GM19328 (cell line): ENCODE measurements at regions not wholly inside any gene's neighbourhood (a gene's known extent, or its start where the extent isn't known, plus 50 kb on each side); places are given as distances from the start of the nearest gene placed in this dataset.

Experiments used
- ATAC-seq: cut with Tn5 transposase; IDR thresholded peaks from one replicate; pipeline ENCODE4 v1.9.1; 2021; ENCODE audit warnings: mild to moderate bottlenecking, moderate library complexity; ENCODE audit not compliant: unreplicated experiment

GRCh38 chr9:80223897-80224296, 652.1 kb downstream of the TLE4 start:
- ATAC-seq = no peak

DNA sequence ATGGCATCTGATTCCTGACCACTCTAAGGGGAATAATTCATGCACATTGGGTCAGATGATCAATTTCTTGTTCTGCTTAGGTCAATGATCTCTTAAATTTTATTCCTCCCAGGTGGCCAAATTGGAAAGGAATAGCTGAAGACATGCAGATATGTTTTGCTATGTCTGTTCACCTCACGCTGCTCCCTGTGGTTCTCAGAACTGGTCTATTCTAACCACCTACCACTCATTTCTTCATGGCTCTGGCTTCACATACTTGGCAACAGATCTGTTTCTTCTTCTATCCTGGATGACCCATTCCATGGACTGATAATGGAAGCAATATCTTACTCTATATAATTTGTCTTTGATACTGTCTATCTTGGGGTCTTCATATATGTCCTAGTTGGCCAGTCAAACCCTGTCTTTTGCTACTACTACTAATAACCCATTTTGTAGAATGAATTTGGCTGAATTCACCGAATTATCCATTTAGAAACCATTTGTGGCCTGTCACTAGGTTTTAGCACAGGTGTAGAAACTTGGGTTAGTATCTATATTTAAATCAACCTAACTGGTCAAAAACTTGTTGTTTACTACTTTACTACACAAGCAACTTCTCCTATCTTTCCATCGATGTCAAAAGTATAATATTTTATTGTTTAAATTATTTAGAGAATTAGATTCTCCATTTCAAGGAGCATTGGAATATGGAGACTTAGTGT, 650.9 kb downstream of the TLE4 start:
- no peak for ATAC-seq

- ATAC-seq = no peak
These were observed 646.6 kb downstream of the TLE4 start for GRCh38 chr9:80218328-80218727.

GRCh38 chr9:80213613-80214012, 641.8 kb downstream of the TLE4 start:
- ATAC-seq = no peak

- no peak for ATAC-seq
These were observed 636.9 kb downstream of the TLE4 start for GRCh38 chr9:80208696-80209095.

GRCh38 chr9:80204054-80204453, 632.3 kb downstream of the TLE4 start:
- no peak for ATAC-seq

DNA sequence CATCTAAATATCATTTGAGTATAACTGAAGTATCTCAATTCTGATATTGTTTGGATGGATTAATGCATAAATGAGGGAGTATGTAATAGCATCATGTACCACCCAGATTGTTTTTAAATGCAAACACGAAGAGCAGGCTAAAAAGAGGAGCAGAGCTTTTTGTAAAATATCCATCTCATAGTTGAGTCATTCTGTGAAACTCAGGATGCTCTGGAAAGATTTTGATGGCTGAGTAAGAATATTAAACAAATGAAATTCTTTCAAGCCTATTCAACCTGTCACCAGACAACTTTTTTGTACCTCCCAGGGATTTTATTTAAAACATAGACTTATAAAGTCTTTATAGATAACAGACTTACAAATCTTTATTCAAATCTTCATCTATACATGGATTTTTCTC, 625.9 kb downstream of the TLE4 start:
- no peak for ATAC-seq

DNA sequence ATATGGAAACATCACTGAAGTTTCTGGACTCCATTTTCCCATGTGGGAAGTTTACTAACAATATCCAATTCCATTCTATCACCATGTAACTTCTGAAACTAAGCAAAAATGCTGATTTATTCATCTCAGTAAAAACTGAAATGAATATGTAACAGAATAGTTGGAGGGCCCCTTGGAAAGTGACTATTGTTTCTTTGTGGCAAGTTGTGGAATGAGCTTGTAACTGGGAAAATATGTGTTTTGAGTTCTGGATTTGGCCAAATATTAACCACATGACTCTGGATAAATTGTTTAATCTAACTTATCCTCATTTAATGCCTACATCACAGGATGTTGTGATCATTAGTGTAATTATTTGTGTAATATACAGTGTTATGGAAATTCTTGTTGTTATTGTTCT, 619.3 kb downstream of the TLE4 start:
- ATAC-seq = no peak

DNA sequence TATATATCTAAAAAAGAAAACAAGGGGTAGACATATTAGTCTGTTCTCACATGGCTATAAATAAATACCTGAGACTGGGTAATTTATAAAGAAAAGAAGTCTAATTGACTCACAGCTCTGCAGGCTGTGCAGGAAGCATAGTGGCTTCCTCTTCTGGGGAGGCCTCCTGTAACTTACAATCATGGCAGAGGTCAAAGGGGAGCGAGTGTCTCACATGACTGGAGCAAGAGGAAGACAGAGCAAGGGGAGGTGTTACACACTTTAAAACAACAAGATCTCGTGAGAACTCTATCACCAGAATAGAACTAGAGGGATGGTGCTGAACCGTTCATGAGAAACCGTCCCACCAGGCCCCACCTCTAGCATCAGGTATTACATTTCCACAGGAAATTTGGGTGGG, 616.8 kb downstream of the TLE4 start:
- no peak for ATAC-seq

- ATAC-seq = no peak
These were observed 613.5 kb downstream of the TLE4 start for GRCh38 chr9:80185112-80185738.

DNA sequence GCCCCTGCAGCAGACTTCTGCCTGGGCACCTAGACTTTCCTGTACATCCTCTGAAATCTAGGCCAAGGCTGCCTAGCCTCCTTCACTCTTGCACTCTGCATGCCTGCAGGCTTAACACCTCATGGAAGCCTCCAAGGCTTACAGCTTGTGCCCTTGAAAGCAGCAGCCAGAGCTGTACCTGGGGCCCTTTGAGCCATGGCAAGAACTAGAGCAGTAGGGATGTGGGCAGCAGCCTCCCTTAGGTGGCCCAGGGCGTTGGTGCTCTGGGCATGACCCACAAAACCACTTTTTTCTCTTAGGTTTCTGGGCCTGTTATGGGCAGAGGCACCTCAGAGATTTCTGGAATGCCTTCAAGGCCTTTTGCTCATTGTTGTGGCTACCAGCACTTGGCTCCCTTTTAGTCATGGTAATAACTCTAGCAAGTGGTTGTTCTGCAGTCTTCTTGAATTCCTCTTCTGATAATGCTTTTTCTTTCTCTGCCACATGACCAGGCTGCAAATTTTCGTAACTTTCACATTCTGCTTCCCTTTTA, 606.2 kb downstream of the TLE4 start:
- ATAC-seq = no peak

GRCh38 chr9:80175286-80176150, 603.8 kb downstream of the TLE4 start:
- ATAC-seq = no peak

- peak; percentile 90 for ATAC-seq
These were observed 592.1 kb downstream of the TLE4 start for GRCh38 chr9:80163889-80164288.

DNA sequence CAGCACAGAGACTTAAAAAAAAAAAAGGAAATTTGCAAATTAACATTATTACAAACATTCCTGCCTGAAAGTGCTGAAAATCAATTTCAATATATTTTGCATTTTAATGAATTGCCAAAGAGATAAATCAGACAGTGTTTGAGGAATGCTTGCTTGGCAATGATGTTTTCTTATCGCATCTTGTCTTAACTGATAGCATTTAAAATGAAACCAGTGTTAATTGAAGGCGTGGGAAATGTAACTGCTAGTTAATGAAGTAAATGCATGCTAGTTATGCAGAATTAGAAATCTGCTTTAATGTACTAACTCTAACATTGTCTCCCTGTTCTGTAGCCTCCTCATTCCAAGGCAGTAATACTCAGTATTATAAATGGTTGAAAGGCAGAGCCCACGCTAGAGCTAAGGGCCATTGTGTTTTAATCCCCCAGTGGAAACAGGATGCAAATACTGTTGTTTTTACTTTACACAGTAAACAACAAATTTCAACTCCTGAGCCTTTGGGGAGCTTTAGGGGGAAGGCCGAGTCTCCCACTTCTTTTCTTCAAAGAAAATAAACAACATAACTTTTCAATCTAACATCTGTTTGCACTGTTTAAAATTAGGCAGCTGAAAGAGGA, 586.9 kb downstream of the TLE4 start:
- ATAC-seq = no peak

GRCh38 chr9:80158131-80158530, 586.4 kb downstream of the TLE4 start:
- ATAC-seq = no peak

- ATAC-seq = no peak
These were observed 585.8 kb downstream of the TLE4 start for GRCh38 chr9:80157561-80157983.

DNA sequence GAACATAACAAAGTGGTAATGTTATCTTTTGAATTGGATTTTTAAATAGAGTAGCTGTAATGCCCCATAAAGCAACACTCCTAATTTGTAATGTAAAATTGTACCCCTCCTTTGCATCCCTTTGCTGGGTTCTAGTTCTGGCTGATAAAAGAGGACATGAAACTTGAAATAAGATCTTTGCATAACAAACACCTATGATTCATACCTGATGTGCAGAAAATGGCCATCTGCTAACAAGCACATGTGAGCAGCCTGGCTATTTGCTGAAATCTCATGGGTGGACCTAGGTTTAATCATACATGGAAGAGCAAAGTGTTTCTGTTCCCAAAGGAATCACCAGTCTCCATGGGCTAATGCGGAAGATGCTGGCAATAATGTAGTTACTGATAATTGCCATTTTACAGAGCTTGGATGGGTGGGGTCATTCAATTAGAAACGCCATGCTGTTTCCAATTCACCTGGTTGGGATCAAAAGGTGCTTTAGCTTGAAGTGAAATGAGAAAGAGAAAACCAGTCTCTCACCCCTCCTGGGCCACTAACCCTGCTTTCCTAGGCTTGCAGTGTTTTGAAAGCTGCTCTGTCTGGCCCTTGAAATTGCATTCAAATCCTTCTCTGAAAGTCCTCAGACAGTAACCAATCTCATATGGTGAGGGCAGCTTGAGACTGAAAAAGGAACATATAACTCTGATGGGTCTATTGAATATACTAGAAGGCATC, 585.1 kb downstream of the TLE4 start:
- peak; percentile 72 for ATAC-seq

DNA sequence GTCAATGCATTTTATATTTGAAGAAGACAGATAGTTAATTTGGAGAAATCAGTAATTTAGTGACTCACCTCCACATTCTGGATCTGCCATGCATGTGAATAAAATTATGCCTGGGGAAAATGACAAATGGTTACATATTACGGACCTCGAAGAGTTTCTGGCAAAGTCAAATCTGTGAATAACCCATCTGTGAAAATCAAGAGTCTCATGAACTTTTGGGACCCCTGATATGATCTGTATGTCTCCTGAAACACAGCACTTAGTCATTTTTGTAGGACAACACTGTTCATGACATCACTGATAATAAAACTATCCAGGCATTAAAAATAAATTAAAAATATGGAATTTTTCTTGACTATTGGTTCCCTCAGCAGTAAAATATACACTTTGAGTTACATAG, 584.5 kb downstream of the TLE4 start:
- no peak for ATAC-seq

DNA sequence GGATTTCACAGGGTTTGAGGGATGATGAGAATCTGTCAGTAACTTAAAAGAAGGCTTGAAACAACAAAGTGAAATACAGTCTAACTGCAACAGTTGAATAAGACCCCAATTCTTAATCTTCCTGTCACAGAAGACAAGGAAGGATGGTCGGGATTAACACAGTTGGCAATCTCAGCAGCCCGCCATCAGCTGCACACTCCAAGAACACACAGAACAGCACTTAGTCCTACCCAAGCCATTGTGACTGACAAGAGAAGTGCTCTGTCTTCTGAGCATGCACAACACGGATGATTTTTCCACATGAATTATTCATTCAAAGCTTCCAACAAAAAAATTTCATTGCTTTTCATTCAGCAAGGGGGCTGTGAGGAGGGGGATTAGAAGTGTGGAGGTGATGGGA, 576.1 kb downstream of the TLE4 start:
- ATAC-seq = no peak

DNA sequence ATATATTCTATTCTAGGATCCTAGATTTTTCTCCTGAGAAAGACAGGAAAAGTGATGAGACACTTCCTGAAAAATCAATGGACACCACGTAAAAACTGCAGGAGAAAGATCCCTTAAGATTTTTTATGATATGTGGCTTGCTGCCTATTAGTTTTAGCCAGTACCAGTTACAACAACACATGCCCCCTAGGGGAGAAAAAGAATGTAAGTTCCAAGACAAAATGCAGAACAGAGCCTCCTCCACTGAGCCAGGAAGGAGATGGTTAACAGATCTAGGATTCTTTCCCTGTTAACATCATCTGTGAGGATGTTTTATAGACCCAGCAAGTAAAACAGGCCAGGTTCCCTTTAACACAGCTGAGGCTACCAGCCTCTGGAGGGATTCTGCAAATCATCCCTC, 574.7 kb downstream of the TLE4 start:
- no peak for ATAC-seq

GRCh38 chr9:80144856-80145255, 573.1 kb downstream of the TLE4 start:
- ATAC-seq = no peak
